NCI-H526 (cell line): ENCODE measurements at regions not wholly inside any gene's neighbourhood (a gene's known extent, or its start where the extent isn't known, plus 50 kb on each side); places are given as distances from the start of the nearest gene placed in this dataset.

Experiments used
- DNase-seq, 2 experiments: peaks; one replicate each; lab custom pipeline; 2025; lab: John Stamatoyannopoulos, UW

DNA sequence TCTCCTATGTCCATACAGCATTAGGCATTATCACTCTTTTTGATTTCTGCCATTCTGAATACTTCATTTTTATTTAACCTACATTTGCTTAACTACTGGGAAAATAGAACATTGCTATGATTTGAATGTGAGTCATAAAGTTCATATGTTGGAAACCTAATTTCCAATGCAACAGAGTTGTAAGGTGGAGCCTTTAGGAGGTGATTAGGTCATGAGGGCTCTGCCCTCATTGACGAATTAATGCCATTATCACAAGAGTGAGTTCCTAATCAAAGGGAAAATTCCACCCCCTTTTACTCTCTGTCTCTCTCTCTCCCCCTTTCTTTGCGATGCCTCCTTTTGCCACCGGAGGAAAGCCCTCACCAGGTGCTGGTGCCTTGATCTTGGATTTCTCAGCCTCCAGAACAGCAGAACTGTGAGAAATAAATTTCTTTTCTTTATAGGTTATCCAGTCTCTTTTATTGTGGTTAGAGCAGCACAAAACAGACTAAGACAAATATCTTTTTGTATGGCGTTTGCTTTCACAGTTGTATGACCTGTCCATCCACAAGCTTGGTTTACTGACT is 180.1 kb upstream of the ARID2 start:
- DNase-seq = no peak

DNA sequence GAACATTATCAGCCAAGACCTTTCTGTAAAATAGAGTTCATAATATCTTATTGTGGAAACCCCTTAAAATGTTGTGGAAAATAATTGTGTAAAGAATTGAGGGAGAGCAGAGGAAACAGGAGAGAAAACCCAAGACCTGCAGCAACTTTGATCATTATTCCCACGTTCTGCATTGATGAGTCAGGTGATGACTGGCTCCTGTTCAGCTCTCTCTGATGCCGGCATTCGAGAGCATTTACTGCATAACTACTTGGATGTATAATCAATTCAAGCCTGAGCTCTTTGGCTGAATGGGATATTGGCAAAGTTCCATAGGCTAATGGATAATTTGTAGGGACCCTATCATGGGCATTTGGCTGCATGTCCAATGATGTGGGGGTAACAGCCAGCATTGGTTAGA is 176.3 kb upstream of the ARID2 start:
- DNase-seq = no peak

DNA sequence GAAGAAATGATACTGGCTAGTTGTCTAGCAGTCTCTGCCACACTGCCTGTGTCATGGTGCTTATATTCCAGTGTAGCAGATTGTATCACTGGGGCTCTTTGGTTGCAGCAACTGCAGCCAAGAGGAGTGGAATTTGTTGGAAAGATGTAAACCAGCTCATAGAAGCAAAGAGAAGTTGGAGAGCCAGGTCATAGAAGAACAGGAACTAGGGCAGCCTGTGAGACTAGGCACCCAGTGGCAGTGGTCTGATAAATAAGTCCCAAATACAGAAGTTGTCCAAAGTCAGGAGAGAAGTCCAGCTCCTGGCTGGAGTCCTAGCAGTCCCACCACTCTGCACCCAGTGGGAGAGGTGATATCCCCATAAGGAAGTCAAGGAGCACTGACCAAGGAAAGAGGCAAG is 172.5 kb upstream of the ARID2 start:
- DNase-seq = no peak

DNA sequence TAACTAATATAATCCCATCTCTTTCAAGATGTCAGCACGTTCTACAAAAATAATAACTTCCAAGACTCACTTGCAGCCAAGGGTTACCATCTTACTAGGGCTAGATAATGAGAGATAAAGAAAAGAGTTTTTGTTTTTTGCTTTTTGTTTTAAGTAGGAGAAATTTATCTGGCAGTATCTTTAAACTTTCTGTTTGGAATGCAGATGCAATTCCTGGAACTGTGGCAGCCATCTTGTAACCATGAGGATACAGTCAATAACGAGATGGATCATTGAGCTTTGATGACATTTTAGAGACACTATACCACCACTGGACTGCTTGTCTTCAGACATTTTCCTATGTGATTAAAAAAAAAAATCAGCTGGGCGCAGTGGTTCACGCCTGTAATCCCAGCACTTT is 171.2 kb upstream of the ARID2 start:
- no peak for DNase-seq

DNA sequence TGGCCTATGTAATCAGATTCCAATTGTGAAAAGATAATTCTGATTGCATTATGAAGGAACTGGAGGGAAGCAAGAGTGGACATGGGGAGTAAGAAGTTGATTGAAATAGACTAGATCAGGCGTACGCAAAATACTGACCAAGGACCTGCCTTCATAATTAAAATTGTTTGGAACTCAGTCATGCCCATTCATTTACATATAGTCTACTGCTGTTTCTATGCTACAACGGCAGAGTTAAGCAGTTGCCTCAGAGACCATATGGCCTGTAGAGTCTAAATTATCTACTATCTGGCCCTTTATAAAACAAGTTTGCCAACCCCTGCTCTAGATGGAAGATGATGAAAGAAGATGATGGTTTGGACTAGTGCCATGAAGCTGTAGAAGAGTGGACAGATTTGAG is 170.0 kb upstream of the ARID2 start:
- no peak for DNase-seq

DNA sequence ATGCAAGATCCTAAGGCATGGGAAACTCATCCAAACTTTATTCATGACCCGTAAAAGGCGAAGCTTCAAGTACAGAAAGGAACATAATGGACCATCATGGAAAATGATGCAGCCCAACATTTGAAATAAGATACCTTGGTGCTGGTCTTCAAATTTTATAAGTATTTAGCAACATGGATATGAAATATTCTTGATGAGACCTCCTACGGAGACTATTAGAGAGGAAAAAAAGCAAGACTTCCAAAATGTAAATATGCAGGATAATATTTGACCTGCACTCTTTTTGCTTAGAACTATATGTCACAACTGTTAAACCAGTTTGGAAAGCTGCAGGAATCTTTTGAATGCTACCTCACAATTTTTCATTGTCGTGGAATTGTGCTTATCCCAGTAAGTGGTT is 168.8 kb upstream of the ARID2 start:
- no peak for DNase-seq

DNA sequence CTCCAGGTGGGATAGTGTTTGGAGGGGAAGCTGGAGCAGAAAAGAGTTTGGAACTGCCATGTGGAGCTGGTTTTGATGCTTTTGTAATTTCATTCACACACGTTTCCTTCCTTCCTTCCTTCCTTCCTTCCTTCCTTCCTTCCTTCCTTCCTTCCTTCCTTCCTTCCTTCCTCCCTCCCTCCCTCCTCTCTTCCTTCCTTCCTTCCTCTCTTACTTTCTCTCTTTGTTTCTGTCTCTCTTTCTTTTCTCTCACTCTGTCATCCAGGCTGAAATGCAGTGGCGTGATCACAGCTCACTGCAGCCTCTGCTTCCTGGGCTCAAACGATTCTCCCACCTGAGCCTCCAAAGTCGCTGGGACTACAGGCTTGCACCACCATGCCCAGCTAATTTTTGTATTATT is 168.0 kb upstream of the ARID2 start:
- no peak for DNase-seq

DNA sequence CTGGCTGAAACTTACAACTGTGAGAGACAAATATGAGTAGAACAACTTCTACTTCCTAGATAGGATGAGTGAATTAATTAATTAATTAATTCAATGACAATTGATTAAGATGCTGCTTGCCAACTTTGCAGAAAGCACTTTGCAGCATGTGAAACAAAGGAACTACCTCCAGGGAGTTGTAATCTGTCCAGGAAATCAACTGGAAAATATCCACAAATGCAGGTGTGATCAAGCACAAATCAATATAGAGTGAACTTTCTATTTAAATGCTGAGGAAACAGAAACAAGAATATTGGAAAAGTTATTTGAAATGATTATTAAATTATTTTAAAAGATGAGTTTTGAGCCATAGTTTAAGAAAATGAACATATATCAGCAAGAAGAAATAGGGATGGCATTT is 163.9 kb upstream of the ARID2 start:
- no peak for DNase-seq

DNA sequence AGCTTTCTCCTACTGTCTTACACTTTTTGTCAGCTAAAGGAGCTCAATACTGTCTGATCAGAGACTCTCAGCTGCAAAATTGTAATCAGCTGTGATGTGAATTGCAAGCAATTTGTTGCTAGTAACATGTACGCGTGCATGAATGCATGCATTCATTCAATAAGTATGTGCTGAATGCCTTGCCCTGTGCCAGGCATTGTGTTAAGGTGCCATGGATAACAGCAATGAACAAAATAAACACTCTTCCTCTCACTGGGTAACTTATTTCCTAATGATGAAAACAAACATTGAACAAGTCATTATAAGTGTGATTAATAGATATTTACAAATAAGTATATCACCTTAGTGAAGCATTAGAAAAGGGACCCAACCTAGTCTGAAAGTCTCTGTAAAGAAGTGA is 163.2 kb upstream of the ARID2 start:
- no peak for DNase-seq

DNA sequence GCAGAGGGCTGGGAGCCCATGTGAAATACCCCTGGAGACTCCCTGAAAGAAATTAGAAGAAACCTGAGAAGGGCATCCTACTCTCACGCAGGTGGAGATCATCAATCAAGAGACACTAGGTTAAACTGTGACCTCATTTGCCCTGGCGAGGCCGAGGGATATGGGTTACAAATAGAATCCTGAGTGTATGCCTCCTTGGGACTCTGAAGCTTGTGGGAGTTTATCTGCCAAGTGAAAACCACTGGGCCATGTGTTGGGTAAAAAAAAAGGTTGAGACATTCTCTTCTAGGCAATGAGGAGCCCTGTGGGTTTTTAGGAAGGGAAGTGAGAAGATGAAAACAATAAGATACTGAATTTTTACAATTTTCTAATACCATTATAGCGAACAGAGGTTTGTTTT is 160.7 kb upstream of the ARID2 start:
- DNase-seq = no peak

DNA sequence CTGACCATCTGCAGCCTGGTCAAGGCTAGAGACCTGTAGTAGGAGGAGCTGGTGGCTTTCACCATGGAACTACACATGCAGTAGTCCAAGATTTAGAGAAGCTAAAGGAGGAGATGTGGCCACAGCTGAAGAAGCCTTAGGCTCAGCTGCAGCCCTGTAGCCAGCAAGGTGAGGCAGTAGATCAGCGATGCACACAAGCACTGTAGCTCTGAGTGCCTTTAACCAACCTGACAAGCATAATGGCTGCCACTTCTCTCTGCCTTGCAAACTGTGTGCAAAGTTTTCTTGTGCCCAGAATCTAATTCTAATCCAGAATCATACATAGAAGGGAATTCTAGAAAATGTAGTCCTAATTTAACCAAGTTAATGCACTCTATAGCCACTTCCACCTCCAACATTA is 159.0 kb upstream of the ARID2 start:
- DNase-seq = no peak

DNA sequence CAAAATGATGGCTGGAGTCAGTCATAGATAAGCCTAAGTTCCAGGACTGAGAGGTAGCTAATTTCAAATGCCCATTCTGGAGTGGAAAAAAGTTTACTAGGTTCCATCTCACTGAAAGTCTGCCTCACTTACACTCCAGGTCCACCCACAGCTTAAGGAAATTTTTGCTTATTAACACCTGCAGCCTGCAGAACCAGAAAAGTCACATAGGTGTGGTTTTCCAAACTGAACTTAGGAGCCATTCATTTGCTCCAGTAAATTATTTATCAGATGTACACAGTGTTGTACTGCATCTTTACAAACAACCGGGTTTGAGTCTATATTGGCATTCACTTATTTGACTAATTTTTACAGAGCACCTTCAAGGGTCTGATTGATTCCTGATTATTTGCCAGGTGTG is 157.4 kb upstream of the ARID2 start:
- DNase-seq = peak; percentile 14 to 38

DNA sequence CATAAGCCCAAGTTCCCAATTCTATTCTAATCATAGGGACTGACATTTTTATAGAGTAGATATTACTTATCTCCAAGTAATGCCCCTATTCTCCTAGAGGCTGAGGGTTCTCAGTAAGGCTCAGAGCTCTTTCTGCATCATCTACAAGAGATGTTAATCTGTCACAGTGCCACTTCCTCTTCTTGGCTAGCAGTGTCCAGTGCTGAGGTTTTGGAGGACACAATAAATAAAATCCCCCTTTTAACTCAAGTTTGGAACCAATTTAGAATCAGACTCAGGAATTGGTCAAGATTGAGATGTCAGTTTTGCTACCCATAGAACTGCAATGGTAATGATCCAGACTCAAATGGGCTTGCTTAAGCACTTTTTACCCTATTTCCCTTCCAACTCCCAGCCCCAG is 154.1 kb upstream of the ARID2 start:
- no peak for DNase-seq

DNA sequence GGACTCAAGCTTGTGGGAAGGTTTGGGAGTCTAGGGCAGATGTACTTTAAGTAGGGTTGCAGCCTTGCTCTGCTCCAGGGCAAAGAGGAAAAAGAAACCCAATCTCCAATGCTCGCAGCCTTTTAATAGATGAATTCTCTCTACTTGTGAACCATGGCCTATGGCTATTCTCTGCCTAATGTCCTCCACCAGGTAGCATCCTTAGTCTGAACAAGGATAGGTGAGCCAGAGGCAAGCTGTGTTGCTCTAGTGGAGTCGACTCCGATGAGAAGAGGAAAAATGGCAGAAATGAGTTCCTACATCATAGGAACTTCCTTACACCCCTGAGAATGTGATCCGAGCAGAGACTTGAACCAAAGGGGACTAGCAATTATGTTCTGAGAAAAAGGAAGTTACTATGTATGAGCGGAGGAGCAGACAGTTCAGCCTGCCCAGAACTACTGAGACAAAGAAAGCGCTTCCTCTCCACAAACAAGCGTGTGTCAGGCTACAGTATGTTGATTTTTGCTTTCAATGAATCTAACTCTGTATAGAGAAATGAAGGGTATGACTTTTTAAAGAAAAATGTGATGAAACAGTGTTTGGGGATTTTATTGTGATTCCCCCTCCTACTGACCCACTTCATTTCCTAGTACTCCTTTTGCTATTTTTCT is 153.6 kb upstream of the ARID2 start:
- no peak for DNase-seq

DNA sequence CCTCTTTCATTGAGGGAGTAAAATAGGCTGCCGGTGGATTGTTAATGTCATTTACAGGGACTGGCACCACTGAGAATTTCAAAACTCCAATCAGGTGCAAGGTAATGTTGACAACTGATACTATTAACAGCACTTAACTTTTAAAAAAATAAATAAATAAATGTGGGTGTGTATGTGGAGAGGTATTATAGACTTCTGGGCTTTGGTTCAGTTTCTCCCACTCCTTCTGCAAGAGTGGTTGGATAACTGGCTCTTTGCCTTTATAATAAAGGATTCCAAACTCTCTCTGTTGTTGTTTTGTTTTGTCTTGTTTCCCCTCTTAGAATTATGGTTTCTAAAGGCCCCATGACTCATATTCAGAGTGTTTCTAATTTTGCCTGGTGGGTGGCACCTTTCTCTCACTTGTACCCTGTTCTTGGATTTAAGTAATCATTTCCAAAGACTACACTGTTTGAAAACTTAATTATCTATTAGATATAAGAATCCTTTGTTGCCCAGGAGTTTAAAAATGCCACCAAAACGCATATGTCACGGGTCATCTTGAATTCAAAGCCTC is 151.6 kb upstream of the ARID2 start:
- no peak for DNase-seq

DNA sequence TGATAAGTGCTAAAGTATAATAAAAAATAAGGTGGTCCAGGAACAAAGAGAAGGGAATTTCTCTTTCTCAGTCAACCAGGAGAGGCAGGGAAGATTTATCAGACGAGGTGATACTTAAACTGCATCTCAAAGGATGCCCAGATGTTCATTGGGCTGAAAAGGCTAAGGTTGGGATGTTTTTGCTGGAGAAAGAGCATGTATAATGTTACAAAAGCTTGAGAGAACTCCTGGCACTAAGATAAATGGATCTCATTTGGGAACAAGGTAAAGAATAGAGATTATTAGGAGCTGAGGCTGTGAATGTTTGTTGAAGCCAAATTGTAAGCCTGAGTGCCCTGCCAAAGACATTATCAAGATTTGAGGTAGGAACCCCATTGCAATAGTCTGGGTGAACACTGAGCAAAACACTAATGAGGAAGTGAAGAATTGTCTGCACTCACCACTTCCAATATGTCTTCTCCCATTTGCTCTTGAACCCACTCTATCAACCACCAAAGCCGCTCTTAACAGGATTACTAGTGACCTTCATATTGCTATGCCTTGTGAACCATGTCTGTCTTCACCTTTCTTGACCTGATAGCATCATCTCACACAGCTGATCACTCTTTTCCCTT is 149.0 kb upstream of the ARID2 start:
- DNase-seq = no peak

DNA sequence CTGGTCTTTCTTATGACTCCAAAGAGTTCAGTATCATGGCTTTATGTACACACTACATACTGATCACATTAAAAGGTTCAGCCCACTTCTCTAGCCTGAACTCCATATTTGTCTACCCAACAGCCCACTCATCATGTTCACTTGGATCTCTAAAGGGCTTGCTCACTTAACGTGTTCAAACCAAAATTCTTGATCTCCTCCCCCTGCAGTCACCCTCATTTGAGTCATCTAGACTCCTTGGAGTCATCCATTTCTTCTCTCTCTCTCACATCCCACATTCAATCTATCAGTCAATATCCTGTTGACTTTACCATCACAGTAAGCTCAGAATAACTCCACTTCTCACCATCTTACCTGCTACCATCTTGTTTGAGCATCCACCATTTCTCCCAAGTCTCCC is 148.4 kb upstream of the ARID2 start:
- no peak for DNase-seq

DNA sequence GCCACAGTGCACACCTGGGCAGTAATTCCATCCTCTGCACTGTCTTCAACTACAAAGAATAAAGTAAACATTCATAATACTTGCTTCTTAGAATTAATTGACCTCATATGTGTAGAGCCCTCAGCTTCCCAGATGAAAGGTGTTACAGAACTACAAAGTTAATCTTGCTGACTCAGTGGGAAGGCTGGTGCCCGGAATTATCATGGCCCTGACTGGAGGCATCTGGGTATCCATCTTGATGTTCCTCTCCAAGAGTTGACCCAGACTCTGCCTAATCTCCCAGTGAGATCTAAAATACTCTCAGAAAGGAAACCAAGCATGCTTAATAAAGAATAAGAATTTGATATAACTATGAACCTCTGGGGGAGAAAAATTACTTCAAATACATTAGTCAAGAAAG is 147.0 kb upstream of the ARID2 start:
- no peak for DNase-seq

DNA sequence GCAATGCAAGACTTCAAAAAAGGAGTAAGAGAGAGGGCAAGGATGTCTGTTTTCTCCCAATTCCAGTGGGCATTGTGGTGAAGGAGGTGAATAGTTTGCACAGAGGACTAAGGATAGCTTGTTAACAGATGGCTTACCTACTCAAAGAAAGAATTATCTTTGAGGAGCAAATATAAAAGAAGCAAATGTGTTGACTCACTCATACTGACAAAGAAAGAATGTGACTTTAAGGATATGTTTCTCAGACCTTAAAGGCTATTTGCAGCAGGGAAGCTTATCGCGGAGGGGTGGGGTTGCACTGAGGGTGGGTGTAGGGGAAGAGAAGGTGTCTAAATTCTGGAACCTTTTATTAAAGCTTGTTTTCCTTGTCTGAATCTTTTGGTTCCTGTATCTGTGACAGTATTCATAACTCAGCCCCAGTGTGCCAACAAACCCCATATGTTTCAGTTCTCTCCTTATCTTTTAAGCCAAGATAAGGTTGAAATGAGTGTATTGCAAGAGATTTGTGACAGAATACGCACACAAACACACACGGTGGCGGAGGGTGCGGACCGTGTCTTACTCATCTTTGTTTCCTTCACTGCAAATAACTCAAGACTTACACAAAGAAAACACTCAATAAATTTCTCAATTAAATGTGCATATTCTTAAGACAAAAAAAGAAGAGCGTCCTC is 146.4 kb upstream of the ARID2 start:
- DNase-seq = no peak

DNA sequence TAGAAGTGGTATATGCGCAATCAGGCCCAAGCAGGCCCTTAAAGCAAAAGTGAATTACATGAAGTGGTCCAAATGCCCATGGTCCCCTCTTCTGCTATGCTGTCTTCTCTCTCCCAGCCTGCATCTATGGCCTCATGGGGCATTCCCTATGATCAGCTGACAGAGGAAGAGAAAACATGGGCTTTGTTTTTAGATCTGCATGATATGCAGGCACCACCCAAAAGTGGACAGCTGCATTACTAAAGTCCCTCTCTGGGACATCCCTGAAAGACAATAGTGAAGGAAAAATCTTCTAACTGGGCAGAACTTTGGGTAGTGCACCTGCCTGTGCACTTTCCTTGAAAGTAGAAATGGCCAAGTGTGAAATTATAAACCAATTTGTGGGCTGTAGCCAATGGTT is 145.2 kb upstream of the ARID2 start:
- no peak for DNase-seq

DNA sequence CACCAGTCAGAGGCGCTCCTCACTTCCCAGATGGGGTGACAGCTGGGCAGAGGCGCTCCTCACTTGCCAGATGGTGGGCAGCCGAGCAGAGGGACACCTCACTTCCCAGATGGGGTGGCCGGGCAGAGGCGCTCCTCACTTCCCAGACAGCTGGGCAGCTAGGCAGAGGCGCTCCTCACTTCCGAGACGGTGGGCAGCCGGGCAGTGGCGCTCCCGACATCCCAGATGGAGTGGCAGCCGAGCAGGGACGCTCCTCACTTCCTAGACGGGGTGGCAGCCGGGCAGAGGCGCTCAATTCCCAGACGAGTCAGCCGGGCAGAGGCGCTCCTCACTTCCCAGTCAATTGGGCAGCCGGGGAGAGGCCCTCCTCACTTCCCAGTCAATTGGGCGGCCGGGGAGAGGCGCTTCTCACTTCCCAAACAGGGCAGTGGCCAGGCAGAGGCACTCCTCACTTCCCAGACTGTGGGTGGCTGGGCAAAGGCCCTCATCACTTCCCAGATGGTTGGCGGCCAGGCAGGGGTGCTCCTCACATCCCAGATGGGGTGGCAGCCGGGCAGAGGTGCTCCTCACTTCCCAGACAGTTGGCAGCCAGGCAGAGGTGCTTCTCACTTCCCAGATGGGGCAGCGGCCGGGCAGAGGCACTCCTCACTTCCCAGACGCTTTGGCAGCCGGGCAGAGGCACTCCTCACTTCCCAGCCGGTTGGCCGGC is 143.8 kb upstream of the ARID2 start:
- no peak for DNase-seq

DNA sequence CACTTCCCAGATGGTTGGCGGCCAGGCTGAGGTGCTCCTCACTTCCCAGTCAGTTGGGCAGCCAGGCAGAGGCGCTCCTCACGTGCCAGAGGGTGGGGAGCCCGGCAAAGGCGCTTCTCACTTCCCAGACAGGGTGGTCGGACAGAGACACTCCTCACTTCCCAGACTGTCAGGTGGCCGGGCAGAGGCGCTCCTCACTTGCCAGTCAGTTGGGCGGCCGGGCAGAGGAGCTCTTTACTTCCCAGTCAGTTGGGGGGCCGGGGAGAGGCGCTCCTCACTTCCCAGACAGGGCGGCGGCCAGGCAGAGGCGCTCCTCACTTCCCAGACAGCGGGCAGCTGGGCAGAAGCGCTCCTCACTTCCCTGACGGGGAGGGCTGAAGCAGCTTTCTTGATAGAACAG is 143.0 kb upstream of the ARID2 start:
- DNase-seq = no peak

DNA sequence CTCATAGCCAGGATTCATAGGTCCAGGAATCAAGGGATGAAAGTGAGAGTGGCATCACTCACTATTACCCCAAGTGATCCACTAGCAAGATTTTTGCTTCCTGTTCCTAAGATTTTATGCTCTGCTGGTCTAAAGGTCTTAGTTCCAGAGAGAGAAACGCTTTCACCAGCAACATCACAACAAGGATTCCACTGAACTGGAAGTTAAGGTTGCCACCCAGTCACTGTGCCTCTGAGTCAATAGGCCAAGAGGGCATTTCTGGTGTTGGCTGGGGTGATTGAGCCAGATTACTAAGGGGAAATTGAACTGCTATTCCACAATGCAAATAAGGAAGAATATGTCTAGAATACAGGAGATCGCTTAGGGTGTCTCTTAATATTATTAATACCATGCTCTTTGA is 142.5 kb upstream of the ARID2 start:
- no peak for DNase-seq
